Kidney (tissue), 13 donors: ENCODE measurements at regions not wholly inside any gene's neighbourhood (a gene's known extent, or its start where the extent isn't known, plus 50 kb on each side); places are given as distances from the start of the nearest gene placed in this dataset.

Experiments
- DNase-seq, 5 donors: peaks; one replicate each; pipeline ENCODE4 v3.0.0-alpha.2; 2013 to 2020
- FAIRE-seq: peaks from 2 replicates; lab custom pipeline; 2012; peaks lifted over from hg19 to GRCh38; lab: Jason Lieb, UNC
- H3K27ac ChIP-seq, 2 donors: one replicate each; pipeline ENCODE4 v1.7.0; 2013; ENCODE audit warnings: low read depth in 2 of 2, low read length in 2 of 2, inconsistent platforms in 1 of 2
- H3K27me3 ChIP-seq: one replicate; pipeline ENCODE4 v1.7.1; 2013; ENCODE audit warnings: low read length, inconsistent platforms; ENCODE audit not compliant: control insufficient read depth, insufficient read depth
- H3K36me3 ChIP-seq, 3 donors: one replicate each; pipeline versions ENCODE4 v1.7.0 to v1.7.1; 2013; ENCODE audit warnings: low read length in 3 of 3, control low read depth in 1 of 3, inconsistent platforms in 1 of 3; ENCODE audit not compliant: insufficient read depth in 3 of 3, control insufficient read depth in 2 of 3
- H3K4me1 ChIP-seq, 3 donors: one replicate each; pipeline versions ENCODE4 v1.7.0 to v1.7.1; 2013; ENCODE audit warnings: low read length in 3 of 3, inconsistent platforms in 1 of 3, low read depth in 1 of 3; ENCODE audit not compliant: control insufficient read depth in 2 of 3, insufficient read depth in 2 of 3
- H3K4me3 ChIP-seq, 3 donors: one replicate each; pipeline versions ENCODE4 v1.7.0 to v1.8.1; 2013; ENCODE audit warnings: low read length in 3 of 3, control low read depth in 1 of 3, inconsistent platforms in 1 of 3
- H3K9ac ChIP-seq, 3 donors: one replicate each; pipeline versions ENCODE4 v1.7.0 to v1.7.1; 2013; ENCODE audit warnings: low read length in 3 of 3, control low read depth in 1 of 3, inconsistent platforms in 1 of 3
- H3K9me3 ChIP-seq, 3 donors: one replicate each; pipeline versions ENCODE4 v1.7.0 to v1.7.1; 2013; ENCODE audit warnings: low read length in 3 of 3, control low read depth in 1 of 3, inconsistent platforms in 1 of 3; ENCODE audit not compliant: control insufficient read depth in 2 of 3, insufficient read depth in 1 of 3
- CTCF ChIP-seq: IDR thresholded peaks from 3 replicates; pipeline ENCODE4 v1.5.1; 2012; ENCODE audit warnings: mild to moderate bottlenecking, moderate library complexity, borderline replicate concordance; ENCODE audit not compliant: insufficient read depth; ENCODE audit errors: extremely low read depth
- intact Hi-C: fragments of 100-400 bp; cut with DNase I; formaldehyde crosslinking; loops from one replicate; pipeline ENCODE4 v1.11.1; 2022
- donor health status: control.
- donor health status: control.
- donor health status: control.
- donor health status: control.
- donor health status: control.
- donor health status: DM: yes; HTN: yes; CAD: no.
- donor health status: Normal renal cell carcinoma (clear cell type).

DNA sequence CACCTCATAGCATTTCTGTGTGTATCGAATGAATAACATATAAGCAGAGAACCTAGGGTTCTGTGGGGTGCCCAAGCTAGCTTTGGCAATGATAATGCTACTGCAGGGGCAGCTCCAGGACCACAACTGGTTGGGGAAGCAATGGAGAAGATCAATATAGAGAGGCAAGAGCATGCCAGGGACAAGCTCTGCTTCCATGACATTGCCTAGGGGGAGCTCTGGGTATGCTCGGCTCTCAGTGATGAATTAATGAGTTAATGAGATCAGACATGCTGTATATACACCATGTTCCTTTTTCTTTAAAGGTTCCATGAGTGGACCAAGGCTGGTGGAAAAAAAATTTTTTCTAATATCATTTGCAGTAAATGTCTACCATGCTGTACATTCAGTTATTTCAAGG lies 618.4 kb downstream of the BCL11A start:
- H3K27ac ChIP-seq = no peak overlapping the region
- H3K9ac ChIP-seq = no peak overlapping the region
- no peaks in the 10 kb centered on the region for H3K9me3 ChIP-seq
- intact Hi-C loops = no loop called here
- TF ChIP-seq CTCF = no peak
- no peaks in the 10 kb centered on the region for H3K4me1 ChIP-seq
- H3K4me3 ChIP-seq = no peak overlapping the region
- DNase-seq (no peak), FAIRE-seq (no peak)
- no peaks in the 10 kb centered on the region for H3K36me3 ChIP-seq
- no peaks in the 10 kb centered on the region for H3K27me3 ChIP-seq

GRCh38 chr2:59933948-59934347 lies 619.5 kb downstream of the BCL11A start:
- Histone ChIP-seq H3K4me3 (no peak overlapping the region), H3K36me3 (no peaks in the 10 kb centered on the region), H3K4me1 (no peaks in the 10 kb centered on the region), H3K27ac (no peak overlapping the region), H3K9me3 (no peaks in the 10 kb centered on the region), H3K27me3 (no peaks in the 10 kb centered on the region), H3K9ac (no peak overlapping the region)
- intact Hi-C loops = no loop called here
- DNase-seq = no peak
- no peak for TF ChIP-seq CTCF
- FAIRE-seq = no peak

- H3K9ac ChIP-seq = no peak overlapping the region
- H3K9me3 ChIP-seq = no peaks in the 10 kb centered on the region
- no peaks in the 10 kb centered on the region for H3K36me3 ChIP-seq
- no peaks in the 10 kb centered on the region for H3K27me3 ChIP-seq
- H3K27ac ChIP-seq = no peak overlapping the region
- no peak for DNase-seq
- intact Hi-C loops = no loop called here
- H3K4me1 ChIP-seq = no peaks in the 10 kb centered on the region
- FAIRE-seq = no peak
- TF ChIP-seq CTCF = no peak
- no peak overlapping the region for H3K4me3 ChIP-seq
Observed at GRCh38 chr2:59932341-59932740, 621.1 kb downstream of the BCL11A start.

- DNase-seq (no peak), FAIRE-seq (no peak)
- H3K27ac ChIP-seq = no peak overlapping the region
- no peaks in the 10 kb centered on the region for H3K4me1 ChIP-seq
- intact Hi-C loops = no loop called here
- H3K27me3 ChIP-seq = no peaks in the 10 kb centered on the region
- H3K36me3 ChIP-seq = no peaks in the 10 kb centered on the region
- H3K9ac ChIP-seq = no peak overlapping the region
- no peak overlapping the region for H3K4me3 ChIP-seq
- no peaks in the 10 kb centered on the region for H3K9me3 ChIP-seq
- TF ChIP-seq CTCF = no peak
Observed at GRCh38 chr2:59930430-59930829, 623.0 kb downstream of the BCL11A start.
